ENCODE measurements at regions not wholly inside any gene's neighbourhood (a gene's known extent, or its start where the extent isn't known, plus 50 kb on each side); places are given as distances from the start of the nearest gene placed in this dataset.

DNA sequence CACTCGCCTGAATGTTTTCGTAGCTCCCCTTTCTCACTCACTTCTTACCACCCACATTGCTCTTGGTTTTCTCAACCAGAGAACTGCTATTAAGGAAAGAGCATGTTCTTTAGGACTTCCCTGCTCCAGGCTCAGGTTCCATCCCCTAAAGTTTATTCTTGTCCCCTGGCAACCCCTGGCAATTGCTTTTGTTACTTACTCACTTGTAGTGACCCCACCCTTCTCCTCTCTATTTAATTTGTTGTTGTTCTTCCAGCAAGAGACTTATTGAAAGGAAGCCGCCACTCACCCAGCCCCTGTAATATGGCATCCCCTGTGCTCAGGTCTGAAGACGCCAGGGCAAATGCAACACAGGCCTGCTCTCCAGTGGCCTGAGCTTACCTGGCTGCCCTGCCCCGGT, 233.7 kb upstream of the SOX21 start:
- TF ChIP-seq, protein P1, sequence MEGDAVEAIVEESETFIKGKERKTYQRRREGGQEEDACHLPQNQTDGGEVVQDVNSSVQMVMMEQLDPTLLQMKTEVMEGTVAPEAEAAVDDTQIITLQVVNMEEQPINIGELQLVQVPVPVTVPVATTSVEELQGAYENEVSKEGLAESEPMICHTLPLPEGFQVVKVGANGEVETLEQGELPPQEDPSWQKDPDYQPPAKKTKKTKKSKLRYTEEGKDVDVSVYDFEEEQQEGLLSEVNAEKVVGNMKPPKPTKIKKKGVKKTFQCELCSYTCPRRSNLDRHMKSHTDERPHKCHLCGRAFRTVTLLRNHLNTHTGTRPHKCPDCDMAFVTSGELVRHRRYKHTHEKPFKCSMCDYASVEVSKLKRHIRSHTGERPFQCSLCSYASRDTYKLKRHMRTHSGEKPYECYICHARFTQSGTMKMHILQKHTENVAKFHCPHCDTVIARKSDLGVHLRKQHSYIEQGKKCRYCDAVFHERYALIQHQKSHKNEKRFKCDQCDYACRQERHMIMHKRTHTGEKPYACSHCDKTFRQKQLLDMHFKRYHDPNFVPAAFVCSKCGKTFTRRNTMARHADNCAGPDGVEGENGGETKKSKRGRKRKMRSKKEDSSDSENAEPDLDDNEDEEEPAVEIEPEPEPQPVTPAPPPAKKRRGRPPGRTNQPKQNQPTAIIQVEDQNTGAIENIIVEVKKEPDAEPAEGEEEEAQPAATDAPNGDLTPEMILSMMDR (IDR thresholded peaks at IDR 0.05) = no peak
- TF ChIP-seq POLR2AphosphoS5 (IDR thresholded peaks at IDR 0.05; ENCODE audit: low read depth, low read length) (no peak), TCF7L2 (IDR thresholded peaks at IDR 0.05; ENCODE audit: low read depth, low read length) (no peak), SIN3A (IDR thresholded peaks at IDR 0.05; ENCODE audit: borderline replicate concordance, insufficient read depth, low read depth, low read length) (no peak)
- TF ChIP-seq, protein P2, sequence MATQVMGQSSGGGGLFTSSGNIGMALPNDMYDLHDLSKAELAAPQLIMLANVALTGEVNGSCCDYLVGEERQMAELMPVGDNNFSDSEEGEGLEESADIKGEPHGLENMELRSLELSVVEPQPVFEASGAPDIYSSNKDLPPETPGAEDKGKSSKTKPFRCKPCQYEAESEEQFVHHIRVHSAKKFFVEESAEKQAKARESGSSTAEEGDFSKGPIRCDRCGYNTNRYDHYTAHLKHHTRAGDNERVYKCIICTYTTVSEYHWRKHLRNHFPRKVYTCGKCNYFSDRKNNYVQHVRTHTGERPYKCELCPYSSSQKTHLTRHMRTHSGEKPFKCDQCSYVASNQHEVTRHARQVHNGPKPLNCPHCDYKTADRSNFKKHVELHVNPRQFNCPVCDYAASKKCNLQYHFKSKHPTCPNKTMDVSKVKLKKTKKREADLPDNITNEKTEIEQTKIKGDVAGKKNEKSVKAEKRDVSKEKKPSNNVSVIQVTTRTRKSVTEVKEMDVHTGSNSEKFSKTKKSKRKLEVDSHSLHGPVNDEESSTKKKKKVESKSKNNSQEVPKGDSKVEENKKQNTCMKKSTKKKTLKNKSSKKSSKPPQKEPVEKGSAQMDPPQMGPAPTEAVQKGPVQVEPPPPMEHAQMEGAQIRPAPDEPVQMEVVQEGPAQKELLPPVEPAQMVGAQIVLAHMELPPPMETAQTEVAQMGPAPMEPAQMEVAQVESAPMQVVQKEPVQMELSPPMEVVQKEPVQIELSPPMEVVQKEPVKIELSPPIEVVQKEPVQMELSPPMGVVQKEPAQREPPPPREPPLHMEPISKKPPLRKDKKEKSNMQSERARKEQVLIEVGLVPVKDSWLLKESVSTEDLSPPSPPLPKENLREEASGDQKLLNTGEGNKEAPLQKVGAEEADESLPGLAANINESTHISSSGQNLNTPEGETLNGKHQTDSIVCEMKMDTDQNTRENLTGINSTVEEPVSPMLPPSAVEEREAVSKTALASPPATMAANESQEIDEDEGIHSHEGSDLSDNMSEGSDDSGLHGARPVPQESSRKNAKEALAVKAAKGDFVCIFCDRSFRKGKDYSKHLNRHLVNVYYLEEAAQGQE (IDR thresholded peaks at IDR 0.05; ENCODE audit: insufficient read depth in 1 of 2, low read depth in 2 of 2, low read length in 1 of 2) = no peak

All from Panc1 (cell line).